Lower leg skin (tissue), 3 donors: ENCODE measurements at regions not wholly inside any gene's neighbourhood (a gene's known extent, or its start where the extent isn't known, plus 50 kb on each side); places are given as distances from the start of the nearest gene placed in this dataset.

Source experiments
- POLR2A ChIP-seq, 2 donors: fragments of 450-650 bp; IDR thresholded peaks; one replicate each; pipeline ENCODE4 v1.6.1; 2016 to 2017; ENCODE audit warnings: antibody characterized with exemption in 2 of 2, mild to moderate bottlenecking in 1 of 2, moderate library complexity in 1 of 2
- TF ChIP-seq, protein P1 (sequence below), 3 donors: fragments of 450-650 bp; IDR thresholded peaks; one replicate each; pipeline ENCODE4 v1.5.1; 2016; ENCODE audit warnings: antibody characterized with exemption in 3 of 3, mild to moderate bottlenecking in 3 of 3, moderate library complexity in 2 of 3

DNA sequence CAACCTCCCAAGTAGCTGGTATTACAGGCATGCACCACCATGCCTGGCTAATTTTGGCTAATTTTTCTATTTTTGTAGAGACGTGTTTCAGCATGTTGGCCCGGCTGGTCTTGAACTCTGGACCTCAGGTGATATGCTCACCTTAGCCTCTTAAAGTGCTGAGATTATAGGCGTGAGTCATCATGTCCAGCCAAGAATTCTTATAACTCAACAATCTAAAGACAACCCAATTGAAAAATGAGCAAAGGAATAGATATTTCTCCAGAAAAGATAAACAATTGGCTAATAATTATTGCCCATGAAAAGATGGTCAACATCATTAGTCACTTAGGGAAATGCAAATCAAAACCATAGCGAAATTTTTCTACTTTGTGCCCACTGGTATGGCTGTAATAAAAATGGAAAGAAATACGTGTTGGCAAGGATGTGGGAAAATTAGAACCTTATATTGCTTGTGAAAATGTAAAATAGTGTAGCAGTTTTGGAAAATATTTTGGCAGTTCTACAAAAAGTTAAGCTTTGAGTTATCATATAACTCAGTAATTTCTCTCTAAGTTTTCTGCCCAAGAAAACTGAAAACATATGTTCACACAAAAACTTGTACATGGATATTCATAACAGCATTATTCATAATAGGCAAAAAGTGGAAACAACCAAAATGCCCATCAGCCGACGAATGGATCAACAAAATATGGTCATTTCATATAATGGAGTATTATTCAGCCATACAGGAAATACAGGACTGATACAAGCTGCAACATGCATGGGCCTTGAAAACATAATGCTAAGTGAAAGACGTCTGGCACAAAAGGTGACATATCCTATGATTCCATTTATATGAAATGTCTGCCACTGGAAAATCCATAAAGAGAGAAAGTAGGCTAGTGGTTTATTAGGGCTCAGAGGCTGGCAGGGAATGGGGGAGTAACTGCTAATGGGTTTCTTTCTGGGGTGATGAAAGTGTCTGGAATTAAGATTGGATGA, 87.8 kb downstream of the UTRN start:
- TF ChIP-seq, protein P1, sequence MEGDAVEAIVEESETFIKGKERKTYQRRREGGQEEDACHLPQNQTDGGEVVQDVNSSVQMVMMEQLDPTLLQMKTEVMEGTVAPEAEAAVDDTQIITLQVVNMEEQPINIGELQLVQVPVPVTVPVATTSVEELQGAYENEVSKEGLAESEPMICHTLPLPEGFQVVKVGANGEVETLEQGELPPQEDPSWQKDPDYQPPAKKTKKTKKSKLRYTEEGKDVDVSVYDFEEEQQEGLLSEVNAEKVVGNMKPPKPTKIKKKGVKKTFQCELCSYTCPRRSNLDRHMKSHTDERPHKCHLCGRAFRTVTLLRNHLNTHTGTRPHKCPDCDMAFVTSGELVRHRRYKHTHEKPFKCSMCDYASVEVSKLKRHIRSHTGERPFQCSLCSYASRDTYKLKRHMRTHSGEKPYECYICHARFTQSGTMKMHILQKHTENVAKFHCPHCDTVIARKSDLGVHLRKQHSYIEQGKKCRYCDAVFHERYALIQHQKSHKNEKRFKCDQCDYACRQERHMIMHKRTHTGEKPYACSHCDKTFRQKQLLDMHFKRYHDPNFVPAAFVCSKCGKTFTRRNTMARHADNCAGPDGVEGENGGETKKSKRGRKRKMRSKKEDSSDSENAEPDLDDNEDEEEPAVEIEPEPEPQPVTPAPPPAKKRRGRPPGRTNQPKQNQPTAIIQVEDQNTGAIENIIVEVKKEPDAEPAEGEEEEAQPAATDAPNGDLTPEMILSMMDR (IDR thresholded peaks at IDR 0.05): no peak
- no peak for TF ChIP-seq POLR2A (IDR thresholded peaks at IDR 0.05)
